HG03066 (cell line): ENCODE measurements at regions not wholly inside any gene's neighbourhood (a gene's known extent, or its start where the extent isn't known, plus 50 kb on each side); places are given as distances from the start of the nearest gene placed in this dataset.
"Not testable (repeated sequence)": the region's sequence is repeated elsewhere in the genome, so short reads cannot be mapped to it uniquely, and the experiment has no call there.

Source experiments
- ATAC-seq: cut with Tn5 transposase; IDR thresholded peaks from one replicate; pipeline ENCODE4 v1.9.1; 2021; ENCODE audit warnings: low read depth; ENCODE audit not compliant: unreplicated experiment

DNA sequence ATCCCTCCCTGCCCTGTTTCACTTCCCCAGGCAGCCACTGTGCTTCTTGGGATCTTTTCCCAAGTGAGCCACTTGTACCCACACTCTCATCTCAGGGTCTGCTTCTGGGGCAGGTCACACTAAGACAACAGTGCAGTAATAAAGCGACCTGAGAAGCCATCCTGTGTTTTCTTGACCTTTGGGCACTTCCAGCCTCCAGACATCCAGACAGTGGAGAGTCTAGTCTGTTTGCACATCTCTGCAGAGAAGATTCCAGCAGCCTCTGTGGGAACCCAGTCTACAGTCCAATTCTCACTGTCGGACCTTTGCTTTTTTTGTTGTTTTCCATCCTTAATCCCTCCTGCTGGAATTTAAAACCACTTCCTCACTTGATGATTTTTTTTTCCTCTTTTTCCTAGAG lies 50.3 kb upstream of the ATP6AP2 start:
- no peak for ATAC-seq

DNA sequence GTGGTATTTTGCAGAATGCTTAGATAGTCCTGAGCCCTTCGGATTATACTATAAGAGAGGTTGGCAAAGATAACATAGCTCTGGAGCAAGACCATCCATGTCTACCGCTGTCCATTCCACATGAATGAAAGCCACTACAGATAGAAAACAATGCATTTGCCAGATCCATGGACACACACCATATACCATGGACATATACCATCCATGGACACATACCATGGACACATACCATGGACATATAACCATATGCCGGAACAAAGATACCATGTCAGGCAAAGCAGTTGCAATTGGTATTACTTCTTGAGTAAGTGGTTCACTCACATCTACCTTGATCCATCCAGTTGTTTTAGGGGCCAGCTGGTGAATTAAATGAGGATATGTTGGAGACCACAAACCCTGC lies 53.2 kb upstream of the ATP6AP2 start:
- ATAC-seq: no peak

DNA sequence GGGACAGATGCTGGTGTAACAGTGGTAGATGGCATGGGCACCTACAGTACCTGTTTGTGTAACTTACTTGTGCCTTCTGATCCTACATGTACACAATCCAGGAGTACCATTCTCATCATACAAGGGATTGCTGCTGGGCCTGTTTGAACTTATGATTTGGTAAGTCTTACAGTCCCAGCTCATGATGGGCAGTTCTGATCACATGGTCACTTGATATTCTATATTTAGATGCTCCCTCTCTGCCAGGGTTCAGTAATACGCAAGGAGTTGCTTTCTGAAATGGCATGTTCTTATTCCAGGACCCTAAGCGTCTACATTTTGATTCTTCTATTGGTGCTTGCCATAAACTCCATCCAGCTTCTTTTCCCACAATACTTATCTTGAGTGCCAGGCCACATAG lies 54.4 kb upstream of the ATP6AP2 start:
- no peak for ATAC-seq

DNA sequence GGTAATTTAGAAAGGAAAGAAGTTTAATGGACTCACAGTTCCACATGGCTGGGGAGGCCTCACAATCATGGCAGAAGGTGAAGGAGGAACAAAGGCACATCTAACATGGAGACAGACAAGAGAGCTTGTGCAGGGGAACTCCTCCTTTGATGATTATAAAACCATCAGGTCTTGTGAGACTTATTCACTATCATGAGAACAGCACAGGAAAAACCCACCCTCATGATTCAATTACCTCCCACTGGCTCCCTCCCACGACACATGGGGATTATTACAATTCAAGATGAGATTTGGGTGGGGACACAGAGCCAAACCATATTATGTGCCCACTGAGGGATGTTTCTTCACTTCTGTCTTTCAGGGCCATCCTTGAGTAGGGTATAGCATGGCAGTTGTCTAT lies 54.9 kb upstream of the ATP6AP2 start:
- not testable (repeated sequence) for ATAC-seq

DNA sequence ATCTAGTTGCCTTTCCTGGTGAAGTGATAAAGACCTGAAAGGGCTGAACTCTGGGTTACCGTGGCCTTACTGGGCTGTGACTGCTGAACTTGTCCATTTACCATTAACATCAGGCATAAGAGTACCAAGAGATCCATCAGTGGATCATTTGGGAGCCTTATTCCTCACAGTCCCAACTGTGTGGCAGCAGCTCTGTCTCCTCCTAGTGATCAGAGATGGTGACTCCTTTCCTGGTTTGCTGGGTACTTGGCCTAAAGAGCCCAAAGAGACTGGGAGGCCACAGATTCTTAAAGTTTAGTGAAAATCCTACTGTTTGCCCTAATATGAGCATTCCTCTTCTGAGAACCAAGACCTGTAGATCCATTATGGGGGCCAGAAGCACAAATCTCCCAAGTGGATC lies 56.3 kb upstream of the ATP6AP2 start:
- ATAC-seq: no peak

DNA sequence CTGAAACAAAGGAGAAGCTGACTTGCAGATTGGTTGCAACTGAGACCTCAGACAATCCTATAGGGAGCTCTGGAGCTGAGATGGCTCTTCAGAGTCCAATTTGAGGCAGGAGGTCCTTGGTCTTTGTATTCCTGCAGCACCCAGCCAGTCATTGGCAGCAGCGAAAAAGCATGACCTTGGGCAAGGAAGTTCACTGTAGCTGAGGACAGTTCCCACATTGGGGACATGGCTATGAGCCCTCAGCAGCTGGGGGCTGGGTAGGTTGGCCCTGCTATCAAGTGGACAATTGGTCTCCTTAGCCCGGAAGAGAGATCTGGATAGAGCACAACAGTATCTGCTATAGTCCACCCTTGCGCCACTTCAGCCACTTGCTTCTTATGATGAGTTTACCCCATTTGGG lies 56.9 kb upstream of the ATP6AP2 start:
- ATAC-seq: no peak

DNA sequence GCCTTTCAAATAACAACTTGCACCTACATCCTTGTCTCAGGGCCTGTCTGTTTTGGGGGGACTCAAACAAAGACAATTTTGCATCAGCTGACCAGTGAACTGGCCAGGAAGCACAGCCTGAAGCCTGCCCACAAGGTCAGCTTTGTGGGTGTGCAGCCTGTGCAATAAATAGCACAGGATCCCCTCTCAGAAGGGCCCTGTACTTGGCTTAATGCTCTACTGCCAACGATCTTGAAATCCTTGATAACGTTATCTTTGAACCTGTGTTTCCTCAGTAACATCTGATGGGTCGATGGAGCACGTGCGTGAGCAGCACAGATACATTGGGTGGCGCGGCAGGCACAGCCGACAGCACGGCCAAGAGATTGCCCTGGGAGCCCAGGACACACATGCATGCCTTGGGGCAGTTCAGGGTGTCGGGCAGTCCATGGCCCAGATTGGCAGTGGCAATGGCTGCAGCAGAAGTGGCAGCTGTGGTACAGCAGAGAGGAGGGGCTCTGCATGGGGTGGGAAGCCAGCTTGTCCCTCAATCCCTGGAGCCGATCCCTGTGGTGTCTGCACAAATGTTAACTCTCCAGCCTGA lies 58.8 kb upstream of the ATP6AP2 start:
- ATAC-seq: no peak

DNA sequence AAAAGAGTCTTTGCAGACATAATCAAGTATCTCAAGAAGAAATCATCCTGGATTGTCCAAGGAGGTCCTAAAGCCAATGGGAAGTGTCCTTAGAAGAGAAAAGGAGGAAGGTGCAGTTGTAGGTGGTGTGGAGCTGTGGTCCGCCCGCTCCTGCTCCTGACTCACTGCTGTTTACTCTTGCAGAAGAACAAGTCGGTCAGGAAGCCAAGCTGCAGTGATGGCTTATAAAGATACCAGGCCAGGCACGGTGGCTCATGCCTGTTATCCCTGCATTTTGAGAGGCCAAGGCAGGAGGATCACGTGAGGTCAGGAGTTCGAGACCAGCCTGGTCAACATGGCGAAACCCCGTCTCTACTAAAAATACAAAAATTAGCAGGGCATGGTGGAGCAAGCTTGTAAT lies 66.4 kb upstream of the ATP6AP2 start:
- ATAC-seq: no peak

DNA sequence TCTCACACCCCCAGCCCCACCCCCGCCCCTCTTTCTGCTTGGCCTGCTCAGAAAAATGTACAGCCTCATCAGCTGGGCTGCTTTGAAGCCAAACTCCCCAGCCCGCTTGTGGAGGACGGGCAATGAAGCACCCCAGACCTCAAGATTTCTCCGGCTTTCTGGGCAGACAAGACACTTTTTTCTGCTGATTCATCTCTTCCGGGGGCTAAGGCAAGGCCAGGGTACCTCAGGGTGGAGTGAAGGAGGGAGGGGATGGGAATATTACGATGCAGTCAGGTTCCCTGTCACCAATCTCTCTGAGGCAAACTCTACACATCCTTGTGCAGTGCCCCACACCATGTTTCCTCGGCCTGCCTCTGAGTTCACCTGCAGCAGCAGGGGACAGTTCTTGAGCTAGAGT lies 66.9 kb upstream of the ATP6AP2 start:
- ATAC-seq: no peak

DNA sequence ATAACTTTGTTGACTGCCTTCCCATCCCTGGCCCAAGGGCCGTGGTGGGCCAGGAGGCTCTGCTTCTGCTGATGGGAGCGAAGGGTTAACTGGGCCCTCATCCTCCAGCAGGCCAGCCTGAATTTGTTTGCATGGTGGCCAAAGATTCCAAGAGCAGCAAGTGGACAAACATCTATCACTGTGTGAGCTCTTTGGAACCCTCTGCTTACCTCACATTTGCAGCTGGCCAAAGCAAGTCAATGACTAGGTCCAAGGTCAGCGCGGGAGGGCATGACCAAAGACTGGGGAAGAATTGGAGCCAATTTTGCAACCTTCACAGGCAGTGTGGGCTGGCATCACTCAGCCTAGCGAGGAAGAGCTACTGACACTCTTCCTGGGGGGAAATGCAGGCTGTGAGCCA lies 67.8 kb upstream of the ATP6AP2 start:
- no peak for ATAC-seq

DNA sequence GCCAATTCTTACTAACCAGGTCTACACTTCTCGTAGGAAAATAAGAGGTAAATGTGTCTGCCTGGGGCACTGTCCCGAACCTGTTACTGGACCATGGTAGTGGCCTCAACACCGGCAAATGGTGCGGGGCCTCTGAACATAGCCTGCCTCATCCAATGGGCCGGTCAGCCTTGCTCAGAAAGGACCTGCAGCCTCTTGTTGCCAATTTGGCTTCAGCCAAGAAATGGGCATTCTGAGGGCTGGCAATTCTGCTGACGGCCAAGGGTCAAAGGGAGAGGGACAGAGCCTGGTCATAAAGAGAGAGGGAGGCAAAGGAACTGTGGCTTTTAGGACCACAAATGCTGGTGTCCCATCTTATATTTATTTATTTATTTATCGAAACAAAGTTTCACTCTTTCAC lies 69.5 kb upstream of the ATP6AP2 start:
- ATAC-seq: no peak

DNA sequence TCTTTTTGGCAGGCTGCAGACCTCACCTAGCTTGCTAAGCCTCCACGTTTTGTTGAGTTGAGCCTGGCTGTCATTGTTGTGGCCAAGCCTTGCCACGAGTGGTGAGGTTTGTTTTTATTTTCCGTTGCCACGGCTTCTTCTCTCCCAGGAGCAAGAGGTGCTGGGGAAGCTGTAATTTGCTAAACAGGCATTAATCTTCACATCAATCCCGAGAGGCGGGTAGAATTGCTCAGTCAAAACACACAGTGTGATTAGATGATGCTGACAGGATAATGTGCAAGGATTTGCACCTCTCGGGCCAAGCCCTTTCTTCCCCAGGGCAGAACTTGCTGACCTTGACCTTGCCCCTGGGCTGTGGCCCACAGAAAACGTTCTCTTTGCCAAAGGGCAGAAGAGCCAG lies 72.2 kb upstream of the ATP6AP2 start:
- no peak for ATAC-seq

DNA sequence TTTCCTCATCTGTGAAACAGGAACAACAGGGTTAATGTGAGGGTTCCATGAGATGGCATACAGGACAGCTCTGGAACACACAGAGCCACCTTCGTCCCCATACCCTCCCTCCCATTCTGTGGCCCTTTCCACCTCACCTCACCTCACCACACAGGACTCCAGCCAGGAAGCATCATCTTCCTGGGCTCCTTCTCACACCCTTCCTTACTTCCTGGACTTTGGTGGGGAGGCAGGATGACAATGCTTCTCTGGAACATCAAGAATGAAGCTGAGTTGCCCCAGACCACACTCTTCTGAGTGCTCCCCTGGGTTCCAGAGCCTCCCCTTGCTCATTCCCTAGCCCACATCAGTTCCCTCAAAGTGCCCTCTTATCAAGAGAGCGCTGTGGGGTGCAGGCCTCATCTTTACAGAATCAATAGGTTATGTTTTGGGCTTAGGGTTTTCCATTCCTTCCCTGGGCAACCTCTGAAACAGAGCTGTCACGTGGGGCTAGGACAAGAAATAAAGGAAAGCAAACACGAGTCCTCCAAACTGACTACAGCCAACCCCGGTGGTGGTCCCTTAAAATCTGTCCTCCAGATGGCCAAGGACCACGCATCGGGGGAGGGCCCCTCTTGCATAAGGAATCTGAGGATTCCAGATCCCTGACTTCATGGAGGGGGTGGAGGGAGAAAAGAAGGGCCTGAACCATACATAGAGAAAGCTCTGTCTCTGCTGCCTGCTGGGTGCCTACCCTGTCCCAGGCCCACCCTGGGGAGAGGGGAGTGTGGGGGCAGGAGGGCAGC lies 74.4 kb upstream of the ATP6AP2 start:
- ATAC-seq: no peak

DNA sequence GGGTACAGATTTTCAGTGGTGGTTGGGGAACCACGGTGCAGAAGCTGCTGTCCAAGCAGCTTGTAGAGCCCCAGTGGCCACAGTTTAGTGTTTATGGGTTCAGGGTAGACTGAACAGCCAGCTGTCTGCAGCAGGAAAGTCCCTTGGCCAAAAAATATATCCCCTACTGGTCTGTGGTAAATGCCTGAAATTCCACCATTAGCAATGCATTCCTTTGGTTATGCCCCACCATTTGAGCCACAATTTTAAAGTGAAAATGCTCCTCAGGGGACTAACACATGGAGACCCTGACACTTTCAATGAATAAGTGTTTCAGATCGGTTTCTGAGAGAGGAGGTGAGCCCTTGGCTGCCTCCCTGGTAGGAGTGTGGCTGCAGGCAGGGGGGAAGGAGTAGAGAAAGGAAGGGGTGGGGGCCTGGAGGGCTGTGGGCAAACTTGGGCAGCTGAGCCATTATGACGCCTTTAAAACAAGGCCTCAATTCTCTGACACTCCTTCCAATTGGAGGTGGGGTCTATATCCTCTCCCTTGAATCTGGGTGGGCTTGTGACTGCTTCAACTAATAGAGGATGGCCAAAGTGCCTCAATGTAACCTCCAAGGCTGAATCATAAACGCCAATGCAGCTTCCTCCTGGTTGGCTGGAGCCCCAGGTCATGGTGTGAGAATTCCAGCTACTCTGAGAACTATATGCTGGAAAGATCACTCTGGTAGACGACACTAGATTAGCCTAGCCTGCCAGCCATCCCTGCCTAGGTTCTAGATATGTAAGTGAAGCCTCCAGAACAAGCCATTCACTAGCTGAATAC lies 75.8 kb upstream of the ATP6AP2 start:
- no peak for ATAC-seq

DNA sequence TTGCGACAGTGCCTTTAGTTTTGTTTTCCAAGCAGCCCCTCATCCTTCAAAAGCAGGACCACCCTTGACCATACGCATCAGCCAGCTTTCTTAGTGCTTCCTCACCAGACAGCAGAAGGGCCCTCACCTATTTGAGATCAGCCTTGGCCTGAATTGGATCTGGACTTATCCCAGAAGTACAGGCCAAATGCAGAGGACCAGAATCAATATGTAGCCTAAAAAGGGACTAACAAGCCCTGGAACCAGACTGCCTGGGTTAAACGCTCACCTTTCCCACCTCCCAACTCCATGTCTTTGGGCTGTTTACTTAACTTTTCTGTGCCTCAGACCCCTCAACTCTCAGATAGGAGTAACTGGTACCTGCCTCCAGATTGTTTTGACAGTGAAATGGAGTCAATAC lies 77.7 kb upstream of the ATP6AP2 start:
- no peak for ATAC-seq

DNA sequence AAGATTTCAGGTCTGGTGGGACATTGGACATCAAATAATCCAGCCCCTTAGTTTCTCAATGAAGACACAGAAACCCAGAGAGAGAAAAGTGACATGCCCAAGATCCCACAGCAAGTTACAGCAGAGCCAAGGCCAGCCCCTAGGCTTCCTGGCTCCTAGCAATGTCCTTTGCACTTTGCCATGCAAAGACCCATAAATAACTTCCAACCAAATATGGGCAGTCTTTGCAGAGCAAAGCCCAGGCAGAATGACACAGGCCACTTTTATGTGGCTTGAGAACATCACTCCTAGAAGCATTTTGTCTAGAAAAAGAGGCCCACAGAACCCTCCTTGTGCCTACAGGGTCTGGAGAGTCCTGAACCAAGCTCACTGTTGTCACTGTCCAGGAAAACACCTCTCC lies 78.1 kb upstream of the ATP6AP2 start:
- ATAC-seq: no peak

DNA sequence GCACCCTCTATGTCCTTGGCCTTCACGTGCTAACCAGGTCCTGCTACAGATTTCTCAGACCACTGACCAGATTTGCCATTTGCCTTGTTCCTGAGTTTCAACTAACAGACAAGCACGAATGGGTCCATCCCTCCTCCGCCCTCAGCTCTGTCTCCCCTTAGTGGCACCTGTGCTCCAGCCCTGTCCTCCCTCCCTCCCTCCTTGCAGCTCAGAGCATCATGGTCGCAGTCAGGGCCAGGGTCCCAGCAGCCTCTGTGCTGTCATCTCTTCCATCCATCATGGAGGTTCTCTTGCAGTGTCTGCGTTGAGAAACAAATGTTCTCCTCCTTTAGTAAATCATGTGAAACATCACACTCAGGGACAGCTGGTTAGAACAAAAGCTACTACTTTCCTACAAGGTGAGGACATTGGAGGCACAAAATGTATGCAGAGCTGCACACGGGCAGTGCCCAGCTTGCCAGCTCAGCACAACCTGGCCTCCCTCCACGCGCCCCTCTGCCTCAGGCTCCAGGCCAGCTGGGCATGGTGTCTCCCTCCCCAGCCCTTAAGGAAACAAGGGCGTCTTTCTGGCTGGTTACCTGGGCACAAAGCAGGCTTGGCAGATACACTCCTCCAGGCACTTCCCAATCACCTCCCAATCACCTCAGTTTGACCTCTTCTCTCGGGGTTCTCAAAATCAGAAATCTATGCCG lies 79.5 kb upstream of the ATP6AP2 start:
- ATAC-seq: no peak

DNA sequence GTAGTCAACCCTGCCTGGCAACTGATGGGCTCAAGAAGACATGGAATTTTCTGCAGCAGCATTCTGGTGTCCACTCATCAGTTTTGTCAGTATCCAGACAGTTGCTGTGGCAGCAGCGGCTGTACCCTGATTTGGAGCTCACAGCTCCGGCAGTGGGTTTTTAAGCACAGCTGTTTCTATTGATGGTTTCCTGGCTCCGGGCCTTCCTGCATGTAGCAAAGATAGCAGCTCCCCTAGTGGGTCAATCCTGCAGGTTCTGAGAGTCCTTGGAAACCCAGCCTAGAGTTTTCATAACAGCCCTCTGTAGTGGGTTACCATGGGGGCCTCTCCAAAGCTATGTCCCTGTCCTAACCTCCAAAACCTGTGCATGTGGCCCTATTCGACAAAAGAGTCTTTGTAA lies 84.0 kb upstream of the ATP6AP2 start:
- no peak for ATAC-seq

DNA sequence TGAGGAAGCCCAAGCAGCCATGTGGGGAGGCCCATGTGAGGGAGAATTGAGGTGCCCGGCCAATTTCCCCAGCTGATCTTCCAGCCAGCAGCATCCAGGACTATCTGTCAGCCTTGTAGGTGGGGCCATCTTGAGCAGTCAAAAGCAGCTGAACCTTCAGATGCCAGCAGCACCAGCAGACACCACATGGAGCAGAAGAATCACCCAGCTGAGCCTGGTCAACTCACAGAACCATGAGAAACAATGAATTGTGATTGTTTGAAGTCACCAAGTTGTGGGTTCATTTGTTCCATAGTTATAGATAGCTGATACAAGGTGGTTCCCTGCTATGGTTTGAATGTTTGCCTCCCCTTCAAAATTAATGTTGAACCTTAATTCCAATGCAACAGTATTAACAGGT lies 85.1 kb upstream of the ATP6AP2 start:
- ATAC-seq: no peak

DNA sequence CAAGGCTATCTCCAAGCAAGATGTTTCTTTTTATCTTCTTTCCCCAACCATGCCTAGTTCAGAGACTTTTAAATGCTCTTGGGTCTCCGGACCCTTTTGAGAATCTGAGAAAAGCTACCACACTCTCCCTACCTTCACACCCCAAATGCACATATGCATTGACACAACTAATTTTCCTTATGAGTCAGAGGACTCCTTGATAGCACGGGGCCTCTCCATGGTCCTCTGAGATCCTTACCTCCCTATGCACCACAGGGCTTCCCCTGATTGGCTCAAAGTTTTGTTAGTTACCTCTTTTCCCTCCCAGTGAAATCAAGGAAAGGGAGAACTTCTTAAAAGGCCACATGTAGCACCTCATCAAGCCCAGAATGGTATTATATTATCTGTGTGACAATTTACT lies 86.8 kb upstream of the ATP6AP2 start:
- no peak for ATAC-seq

DNA sequence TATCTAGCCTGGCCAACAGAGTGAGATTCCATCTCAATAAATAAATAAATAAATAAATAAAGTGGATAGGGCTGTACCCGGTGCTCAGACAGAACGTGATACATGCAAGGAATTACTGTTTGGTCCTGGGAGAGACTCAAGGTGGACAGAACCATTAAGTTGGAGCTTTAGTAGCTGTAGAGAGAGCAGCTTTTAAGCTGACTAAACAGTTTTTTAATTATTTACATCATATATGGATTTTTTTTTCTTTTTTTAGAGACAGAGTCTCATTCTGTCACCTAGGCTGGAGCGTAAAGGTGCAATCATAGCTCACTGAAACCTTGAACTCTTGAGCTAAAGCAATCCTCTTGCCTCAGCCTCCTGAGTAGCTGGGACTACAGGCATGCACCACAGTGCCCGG lies 92.5 kb upstream of the ATP6AP2 start:
- ATAC-seq: no peak
